ENCODE measurements at regions not wholly inside any gene's neighbourhood (a gene's known extent, or its start where the extent isn't known, plus 50 kb on each side); places are given as distances from the start of the nearest gene placed in this dataset.
"Not testable (repeated sequence)": the region's sequence is repeated elsewhere in the genome, so short reads cannot be mapped to it uniquely, and the experiment has no call there.

GRCh38 chr4:104129243-104129642, 365.5 kb downstream of the CXXC4 start:
- no peak for DNase-seq (ENCODE audit: low spot score)

- no peak for DNase-seq (ENCODE audit: low spot score)
Measured at GRCh38 chr4:104128850-104129213, 365.9 kb downstream of the CXXC4 start.

- no peak for DNase-seq (ENCODE audit: low spot score)
Measured at GRCh38 chr4:104128031-104128849, 366.5 kb downstream of the CXXC4 start.

GRCh38 chr4:104123021-104123420, 371.7 kb downstream of the CXXC4 start:
- DNase-seq (ENCODE audit: low spot score) = no peak

- DNase-seq (ENCODE audit: low spot score) = no peak
Measured at GRCh38 chr4:104117776-104118175, 376.9 kb downstream of the CXXC4 start.

GRCh38 chr4:104113850-104114249, 380.8 kb downstream of the CXXC4 start:
- DNase-seq (ENCODE audit: low spot score) = no peak

GRCh38 chr4:104099141-104099540, 379.4 kb upstream of the TACR3 start:
- DNase-seq (ENCODE audit: low spot score) = no peak

- no peak for DNase-seq (ENCODE audit: low spot score)
Measured at GRCh38 chr4:104093247-104093646, 373.5 kb upstream of the TACR3 start.

GRCh38 chr4:104073229-104073628, 353.4 kb upstream of the TACR3 start:
- DNase-seq (ENCODE audit: low spot score) = no peak

- no peak for DNase-seq (ENCODE audit: low spot score)
Measured at GRCh38 chr4:104066533-104066932, 346.7 kb upstream of the TACR3 start.

GRCh38 chr4:104064646-104065577, 345.1 kb upstream of the TACR3 start:
- peak; percentile 45 for DNase-seq (ENCODE audit: low spot score)

- no peak for DNase-seq (ENCODE audit: low spot score)
Measured at GRCh38 chr4:104063341-104063740, 343.6 kb upstream of the TACR3 start.

GRCh38 chr4:104044369-104044768, 324.6 kb upstream of the TACR3 start:
- no peak for DNase-seq (ENCODE audit: low spot score)

GRCh38 chr4:104032896-104033295, 313.1 kb upstream of the TACR3 start:
- DNase-seq (ENCODE audit: low spot score) = no peak

GRCh38 chr4:104025251-104025650, 305.5 kb upstream of the TACR3 start:
- peak; percentile 74 for DNase-seq (ENCODE audit: low spot score)

- peak; percentile 64 for DNase-seq (ENCODE audit: low spot score)
Measured at GRCh38 chr4:104022831-104023230, 303.0 kb upstream of the TACR3 start.

GRCh38 chr4:104022226-104022625, 302.4 kb upstream of the TACR3 start:
- DNase-seq (ENCODE audit: low spot score) = no peak

- DNase-seq (ENCODE audit: low spot score) = no peak
Measured at GRCh38 chr4:104020641-104021040, 300.9 kb upstream of the TACR3 start.

GRCh38 chr4:104017213-104017612, 297.4 kb upstream of the TACR3 start:
- DNase-seq (ENCODE audit: low spot score) = no peak

GRCh38 chr4:104015680-104016079, 295.9 kb upstream of the TACR3 start:
- peak; percentile 29 for DNase-seq (ENCODE audit: low spot score)

GRCh38 chr4:104010722-104011121, 290.9 kb upstream of the TACR3 start:
- no peak for DNase-seq (ENCODE audit: low spot score)

- not testable (repeated sequence) for DNase-seq (ENCODE audit: low spot score)
Measured at GRCh38 chr4:104002318-104002717, 282.5 kb upstream of the TACR3 start.

GRCh38 chr4:103998756-103999155, 279.0 kb upstream of the TACR3 start:
- DNase-seq (ENCODE audit: low spot score) = no peak

Measured in cerebellar cortex (tissue), 1 donor.